Transverse colon (tissue), 4 donors: ENCODE measurements at regions not wholly inside any gene's neighbourhood (a gene's known extent, or its start where the extent isn't known, plus 50 kb on each side); places are given as distances from the start of the nearest gene placed in this dataset.

ENCODE experiments used
- DNase-seq: peaks from one replicate; pipeline ENCODE4 v3.0.0-alpha.2; 2019
- H3K27ac ChIP-seq, 4 donors: fragments of 200-600 bp; sonication (generic); 2 replicates each; pipeline ENCODE4 v1.5.1; 2016 to 2018; ENCODE audit warnings: inconsistent platforms in 4 of 4
- H3K27me3 ChIP-seq: fragments of 200-600 bp; sonication (generic); 2 replicates; pipeline ENCODE4 v1.5.1; 2017; ENCODE audit warnings: inconsistent platforms
- H3K36me3 ChIP-seq, 4 donors: fragments of 200-600 bp; sonication (generic); 2 replicates each; pipeline ENCODE4 v1.5.1; 2017 to 2019; ENCODE audit warnings: inconsistent platforms in 4 of 4
- H3K4me1 ChIP-seq, 4 donors: fragments of 200-600 bp; sonication (generic); 2 replicates each; pipeline ENCODE4 v1.5.1; 2017 to 2020; ENCODE audit warnings: inconsistent platforms in 4 of 4
- H3K4me3 ChIP-seq, 4 donors: fragments of 200-600 bp; sonication (generic); 1 replicate in 1 of 4; 2 replicates in 3 of 4; pipeline versions ENCODE4 v1.5.1 to v1.6.1; 2017 to 2019; ENCODE audit warnings: inconsistent platforms in 4 of 4
- H3K9me3 ChIP-seq, 2 donors: fragments of 200-600 bp; sonication (generic); 2 replicates each; pipeline ENCODE4 v1.5.1; 2017 to 2019; ENCODE audit warnings: inconsistent platforms in 2 of 2
- EP300 ChIP-seq: sonication (generic); formaldehyde crosslinking; IDR thresholded peaks from one replicate; pipeline ENCODE4 v1.6.1; 2017; ENCODE audit warnings: antibody characterized with exemption, low read depth
- POLR2A ChIP-seq: fragments of 450-650 bp; IDR thresholded peaks from one replicate; pipeline ENCODE4 v1.6.1; 2016; ENCODE audit warnings: antibody characterized with exemption, mild to moderate bottlenecking, moderate library complexity
- POLR2AphosphoS5 ChIP-seq, 3 donors: sonication (generic); formaldehyde crosslinking; IDR thresholded peaks; one replicate each; pipeline ENCODE4 v1.6.1; 2016; ENCODE audit warnings: antibody characterized with exemption in 3 of 3
- WGBS, 2 donors: methylation state at CpG; one replicate each; pipeline ENCODE4 v1.1.5; 2018; ENCODE audit warnings: low coverage in 1 of 2; 5-methylcytosine and 5-hydroxymethylcytosine counted together
- in situ Hi-C, 4 donors: fragments of 200-750 bp; cut with MboI; loops; one replicate each; pipeline versions ENCODE4 v1.15.0 to v1.15.1; 2017; ENCODE audit warnings: low sequenced_read_pairs in 3 of 4, low pct_ligation_motif_present in 1 of 4, low pct_unique_long_range_greater_than_20kb in 1 of 4
- intact Hi-C: fragments of 100-400 bp; cut with DNase I; formaldehyde crosslinking; loops from one replicate; pipeline ENCODE4 v1.15.1; 2023; ENCODE audit warnings: low total_unique reads
- TF ChIP-seq, protein P1 (sequence below), 5 experiments: fragments of 200-600 bp in 3 of 5; fragments of 450-650 bp in 2 of 5; sonication (generic) in 3 of 5; IDR thresholded peaks; 1 replicate in 2 of 5; 2 replicates in 3 of 5; pipeline ENCODE4 v1.5.1; 2016 to 2017; ENCODE audit warnings: antibody characterized with exemption in 5 of 5, inconsistent platforms in 3 of 5, mild to moderate bottlenecking in 2 of 5, moderate library complexity in 1 of 5

DNA sequence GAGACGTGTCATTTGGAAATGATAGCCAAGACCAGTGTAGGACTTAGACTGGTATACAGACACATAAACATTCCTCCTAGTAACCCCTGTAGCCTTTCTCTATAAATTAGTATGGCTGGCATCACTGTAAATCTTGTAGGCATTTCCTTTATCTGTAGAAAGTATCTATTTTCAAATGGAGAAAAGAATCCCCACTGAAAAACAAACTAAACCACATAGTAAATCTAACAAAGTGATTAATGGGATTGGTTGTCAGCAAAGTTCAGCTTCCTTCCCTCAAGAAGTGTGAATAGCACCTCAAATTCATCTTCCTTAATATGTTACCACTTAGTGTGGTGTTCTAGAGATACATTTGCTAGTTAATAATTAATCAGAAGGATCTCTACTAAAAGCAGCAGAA lies 119.4 kb upstream of the NBEA start:
- Histone ChIP-seq H3K27ac (no peak overlapping the region), H3K9me3 (no peaks in the 10 kb centered on the region), H3K4me3 (no peak overlapping the region), H3K27me3 (no peaks in the 10 kb centered on the region), H3K36me3 (no peaks in the 10 kb centered on the region), H3K4me1 (no peaks in the 10 kb centered on the region)
- in situ Hi-C loops = no loop called here
- TF ChIP-seq POLR2A (no peak), POLR2AphosphoS5 (IDR thresholded peaks at IDR 0.05) (no peak), EP300 (no peak)
- TF ChIP-seq, protein P1, sequence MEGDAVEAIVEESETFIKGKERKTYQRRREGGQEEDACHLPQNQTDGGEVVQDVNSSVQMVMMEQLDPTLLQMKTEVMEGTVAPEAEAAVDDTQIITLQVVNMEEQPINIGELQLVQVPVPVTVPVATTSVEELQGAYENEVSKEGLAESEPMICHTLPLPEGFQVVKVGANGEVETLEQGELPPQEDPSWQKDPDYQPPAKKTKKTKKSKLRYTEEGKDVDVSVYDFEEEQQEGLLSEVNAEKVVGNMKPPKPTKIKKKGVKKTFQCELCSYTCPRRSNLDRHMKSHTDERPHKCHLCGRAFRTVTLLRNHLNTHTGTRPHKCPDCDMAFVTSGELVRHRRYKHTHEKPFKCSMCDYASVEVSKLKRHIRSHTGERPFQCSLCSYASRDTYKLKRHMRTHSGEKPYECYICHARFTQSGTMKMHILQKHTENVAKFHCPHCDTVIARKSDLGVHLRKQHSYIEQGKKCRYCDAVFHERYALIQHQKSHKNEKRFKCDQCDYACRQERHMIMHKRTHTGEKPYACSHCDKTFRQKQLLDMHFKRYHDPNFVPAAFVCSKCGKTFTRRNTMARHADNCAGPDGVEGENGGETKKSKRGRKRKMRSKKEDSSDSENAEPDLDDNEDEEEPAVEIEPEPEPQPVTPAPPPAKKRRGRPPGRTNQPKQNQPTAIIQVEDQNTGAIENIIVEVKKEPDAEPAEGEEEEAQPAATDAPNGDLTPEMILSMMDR (IDR thresholded peaks at IDR 0.05) = no peak
- DNase-seq = no peak
- 63 to 79% methylated on average over 1 of the region's 1 CpG for WGBS, 2 donors
- intact Hi-C loops = no loop called here

DNA sequence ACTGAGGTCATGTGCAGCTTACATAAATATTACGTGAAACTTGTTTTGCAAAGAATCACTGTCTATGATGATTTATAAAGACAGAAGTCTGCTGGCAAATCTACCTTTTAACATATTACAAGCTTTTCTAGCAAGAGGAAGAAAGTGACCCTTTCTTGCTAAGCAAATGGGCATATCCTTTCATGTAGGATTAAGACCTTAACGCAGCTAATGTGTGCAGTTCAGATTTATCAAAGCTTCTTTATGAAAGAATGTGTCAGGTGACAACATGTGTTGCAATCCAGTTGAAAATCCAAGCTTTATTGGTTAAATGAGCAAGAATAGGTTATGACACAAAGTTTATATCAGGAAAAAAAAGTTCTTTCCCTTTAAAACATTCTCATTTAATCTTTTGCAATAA lies 115.6 kb upstream of the NBEA start:
- Histone ChIP-seq H3K36me3 (no peaks in the 10 kb centered on the region), H3K9me3 (no peaks in the 10 kb centered on the region), H3K4me3 (no peak overlapping the region), H3K27me3 (no peaks in the 10 kb centered on the region), H3K27ac (no peak overlapping the region), H3K4me1 (no peaks in the 10 kb centered on the region)
- 37 to 47% methylated on average over 2 of the region's 2 CpGs for WGBS, 2 donors
- intact Hi-C loops = no loop called here
- no peak for DNase-seq
- TF ChIP-seq, protein P1 (IDR thresholded peaks at IDR 0.05) = no peak
- TF ChIP-seq POLR2AphosphoS5 (IDR thresholded peaks at IDR 0.05) (no peak), POLR2A (no peak), EP300 (no peak)
- in situ Hi-C loops = no loop called here

DNA sequence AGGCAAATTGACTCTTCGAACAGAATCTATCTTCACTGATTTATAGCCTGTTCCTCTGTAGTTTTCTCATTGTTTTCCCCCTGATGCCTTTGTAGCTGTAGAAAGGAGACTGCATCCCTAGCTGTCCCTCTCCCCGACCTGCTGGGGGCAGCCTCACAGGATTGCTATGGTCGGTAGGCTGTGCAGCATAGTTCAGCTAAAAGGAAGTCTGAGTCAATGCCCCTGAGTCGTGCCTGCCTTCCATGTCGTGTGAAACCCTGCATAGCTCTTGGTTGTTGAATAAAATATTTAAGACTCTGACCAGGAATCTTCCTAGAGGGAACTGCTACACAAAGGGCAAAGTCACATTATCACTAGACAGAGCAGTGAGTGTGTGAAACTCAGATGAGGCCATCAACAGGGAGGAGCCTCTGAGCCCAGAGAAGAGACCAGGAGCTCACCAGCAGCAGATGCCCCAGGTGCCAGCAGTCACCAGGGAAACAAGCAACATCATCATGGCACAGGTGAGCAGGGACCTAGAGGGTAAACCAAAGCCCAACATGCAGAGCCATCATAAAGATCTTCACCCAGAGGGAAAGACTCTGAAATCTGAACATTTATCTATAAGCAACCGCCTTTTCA lies 108.4 kb upstream of the NBEA start:
- WGBS, 2 donors = 65 to 83% methylated on average over 1 to 6 of the region's 6 CpGs
- intact Hi-C loops (no loop called here), in situ Hi-C loops (no loop called here)
- Histone ChIP-seq H3K4me1 (no peaks in the 10 kb centered on the region), H3K27me3 (no peaks in the 10 kb centered on the region), H3K4me3 (no peak overlapping the region), H3K27ac (no peak overlapping the region), H3K36me3 (no peaks in the 10 kb centered on the region), H3K9me3 (peaks cover 0 to 3% of the 10 kb centered on the region in 2 donors)
- DNase-seq = no peak
- TF ChIP-seq, protein P1 (IDR thresholded peaks at IDR 0.05) = no peak
- no peak for TF ChIP-seq POLR2AphosphoS5 (IDR thresholded peaks at IDR 0.05)
- no peak for TF ChIP-seq POLR2A

GRCh38 chr13:34842466-34842865 lies 99.6 kb upstream of the NBEA start:
- Histone ChIP-seq H3K9me3 (no peaks in the 10 kb centered on the region), H3K4me1 (no peaks in the 10 kb centered on the region), H3K27me3 (no peaks in the 10 kb centered on the region), H3K27ac (no peak overlapping the region), H3K4me3 (no peak overlapping the region), H3K36me3 (no peaks in the 10 kb centered on the region)
- TF ChIP-seq, protein P1 (IDR thresholded peaks at IDR 0.05) = no peak
- no peak for TF ChIP-seq POLR2AphosphoS5 (IDR thresholded peaks at IDR 0.05)
- no peak for TF ChIP-seq EP300
- no peak for TF ChIP-seq POLR2A
- WGBS, 2 donors = 65 to 86% methylated on average over 3 of the region's 3 CpGs
- in situ Hi-C loops = no loop called here
- DNase-seq = no peak
- intact Hi-C loops = no loop called here
